Osteoblast (primary cell): ENCODE measurements at regions not wholly inside any gene's neighbourhood (a gene's known extent, or its start where the extent isn't known, plus 50 kb on each side); places are given as distances from the start of the nearest gene placed in this dataset.

Source experiments
- DNase-seq: peaks from one replicate; pipeline ENCODE4 v3.0.0; 2011; ENCODE audit warnings: low spot score, mixed read lengths; ENCODE audit not compliant: insufficient read length; ENCODE audit errors: missing footprints
- H2AFZ ChIP-seq: 2 replicates; pipeline ENCODE4 v1.6.0; 2011; ENCODE audit warnings: mild to moderate bottlenecking, low read length
- H3K27ac ChIP-seq: 2 replicates; pipeline ENCODE4 v1.5.1; 2011; ENCODE audit warnings: mild to moderate bottlenecking, low read depth, low read length, moderate library complexity
- H3K27me3 ChIP-seq: 2 replicates; pipeline ENCODE4 v1.6.0; 2012; ENCODE audit warnings: mild to moderate bottlenecking, control low read depth, inconsistent platforms, low read length, moderate library complexity; ENCODE audit not compliant: insufficient read depth
- H3K36me3 ChIP-seq: 2 replicates; pipeline ENCODE4 v1.5.1; 2011; ENCODE audit warnings: mild to moderate bottlenecking, low read length, control low read depth, moderate library complexity; ENCODE audit not compliant: insufficient read depth
- H3K4me1 ChIP-seq: 2 replicates; pipeline ENCODE4 v1.5.1; 2011; ENCODE audit warnings: mild to moderate bottlenecking, low read length, control low read depth, moderate library complexity; ENCODE audit not compliant: insufficient read depth
- H3K4me2 ChIP-seq: 2 replicates; pipeline ENCODE4 v1.6.0; 2011; ENCODE audit warnings: mild to moderate bottlenecking, low read length; ENCODE audit not compliant: insufficient read depth
- H3K4me3 ChIP-seq: fragments of 200-600 bp; sonication (generic); 3 replicates; pipeline ENCODE4 v1.5.1; 2012; ENCODE audit warnings: mild to moderate bottlenecking, low read length, inconsistent platforms; ENCODE audit not compliant: insufficient read depth
- H3K79me2 ChIP-seq: 2 replicates; pipeline ENCODE4 v1.6.0; 2012; ENCODE audit warnings: mild to moderate bottlenecking, low read length, control low read depth, inconsistent platforms; ENCODE audit not compliant: insufficient read depth
- H3K9me3 ChIP-seq: 2 replicates; pipeline ENCODE4 v1.5.1; 2011; ENCODE audit warnings: low read depth, low read length, control low read depth
- H4K20me1 ChIP-seq: 2 replicates; pipeline ENCODE4 v1.6.0; 2012; ENCODE audit warnings: mild to moderate bottlenecking, low read length, control low read depth; ENCODE audit not compliant: insufficient read depth
- TF ChIP-seq, protein P1 (sequence below): IDR thresholded peaks from 2 replicates; pipeline ENCODE4 v1.5.1; 2011; ENCODE audit warnings: mild to moderate bottlenecking, low read depth, low read length, moderate library complexity; ENCODE audit errors: extremely low read depth

DNA sequence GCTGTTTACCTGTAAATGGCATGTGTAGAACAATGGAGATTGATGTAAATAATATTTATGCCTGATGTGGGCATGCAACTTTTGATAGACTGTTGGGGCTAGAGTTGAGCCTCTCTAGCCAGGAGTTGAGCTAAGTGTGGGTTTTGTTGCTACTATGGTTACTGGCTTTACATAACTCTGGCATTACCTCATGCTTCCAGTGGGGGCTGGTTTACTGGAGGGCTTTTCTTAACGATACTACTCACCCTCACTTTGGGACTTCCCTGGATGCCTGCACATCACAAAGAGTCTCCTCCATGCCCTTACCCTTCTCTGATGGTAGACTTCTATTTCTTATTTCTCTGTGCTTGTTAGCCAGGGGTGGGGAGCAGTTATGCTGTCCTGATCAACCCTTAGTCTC lies 524.6 kb upstream of the CDH4 start:
- TF ChIP-seq, protein P1, sequence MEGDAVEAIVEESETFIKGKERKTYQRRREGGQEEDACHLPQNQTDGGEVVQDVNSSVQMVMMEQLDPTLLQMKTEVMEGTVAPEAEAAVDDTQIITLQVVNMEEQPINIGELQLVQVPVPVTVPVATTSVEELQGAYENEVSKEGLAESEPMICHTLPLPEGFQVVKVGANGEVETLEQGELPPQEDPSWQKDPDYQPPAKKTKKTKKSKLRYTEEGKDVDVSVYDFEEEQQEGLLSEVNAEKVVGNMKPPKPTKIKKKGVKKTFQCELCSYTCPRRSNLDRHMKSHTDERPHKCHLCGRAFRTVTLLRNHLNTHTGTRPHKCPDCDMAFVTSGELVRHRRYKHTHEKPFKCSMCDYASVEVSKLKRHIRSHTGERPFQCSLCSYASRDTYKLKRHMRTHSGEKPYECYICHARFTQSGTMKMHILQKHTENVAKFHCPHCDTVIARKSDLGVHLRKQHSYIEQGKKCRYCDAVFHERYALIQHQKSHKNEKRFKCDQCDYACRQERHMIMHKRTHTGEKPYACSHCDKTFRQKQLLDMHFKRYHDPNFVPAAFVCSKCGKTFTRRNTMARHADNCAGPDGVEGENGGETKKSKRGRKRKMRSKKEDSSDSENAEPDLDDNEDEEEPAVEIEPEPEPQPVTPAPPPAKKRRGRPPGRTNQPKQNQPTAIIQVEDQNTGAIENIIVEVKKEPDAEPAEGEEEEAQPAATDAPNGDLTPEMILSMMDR, result no peak

DNA sequence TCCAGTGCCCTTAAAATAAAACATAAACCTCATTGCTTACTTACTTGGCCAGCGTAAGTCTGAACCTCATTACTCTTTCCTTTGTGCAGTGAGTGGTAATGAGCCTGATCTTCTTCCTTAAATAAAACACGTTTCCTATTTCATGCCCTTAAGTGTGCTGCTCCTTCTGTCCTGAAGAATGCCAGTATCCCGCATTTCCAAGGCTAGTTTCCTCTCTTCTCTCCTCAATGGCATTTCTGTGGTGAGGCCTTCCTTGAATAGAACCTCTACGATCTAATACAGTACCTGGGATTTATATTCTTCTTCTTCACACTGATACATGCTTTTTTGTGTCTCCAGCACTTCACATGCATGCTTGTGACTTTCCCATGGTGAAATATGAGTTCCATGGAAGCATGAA lies 523.4 kb upstream of the CDH4 start:
- DNase-seq, result no peak
- Histone ChIP-seq H3K9me3 (peaks cover 6% of the 10 kb centered on the region), H3K4me2 (no peak overlapping the region), H3K27ac (no peak overlapping the region), H3K36me3 (no peaks in the 10 kb centered on the region), H3K4me1 (no peaks in the 10 kb centered on the region), H3K27me3 (no peaks in the 10 kb centered on the region), H3K4me3 (no peak overlapping the region), H3K79me2 (no peaks in the 10 kb centered on the region), H2AFZ (no peak overlapping the region), H4K20me1 (no peaks in the 10 kb centered on the region)
- TF ChIP-seq, protein P1, result no peak

More for the DNA sequence above, 524.6 kb upstream of the CDH4 start:
- Histone ChIP-seq H3K27me3 (no peaks in the 10 kb centered on the region), H3K4me2 (no peak overlapping the region), H2AFZ (no peak overlapping the region), H3K9me3 (peaks cover 6% of the 10 kb centered on the region), H4K20me1 (no peaks in the 10 kb centered on the region), H3K79me2 (no peaks in the 10 kb centered on the region), H3K27ac (no peak overlapping the region), H3K4me3 (no peak overlapping the region), H3K4me1 (no peaks in the 10 kb centered on the region), H3K36me3 (no peaks in the 10 kb centered on the region)
- no peak for DNase-seq

DNA sequence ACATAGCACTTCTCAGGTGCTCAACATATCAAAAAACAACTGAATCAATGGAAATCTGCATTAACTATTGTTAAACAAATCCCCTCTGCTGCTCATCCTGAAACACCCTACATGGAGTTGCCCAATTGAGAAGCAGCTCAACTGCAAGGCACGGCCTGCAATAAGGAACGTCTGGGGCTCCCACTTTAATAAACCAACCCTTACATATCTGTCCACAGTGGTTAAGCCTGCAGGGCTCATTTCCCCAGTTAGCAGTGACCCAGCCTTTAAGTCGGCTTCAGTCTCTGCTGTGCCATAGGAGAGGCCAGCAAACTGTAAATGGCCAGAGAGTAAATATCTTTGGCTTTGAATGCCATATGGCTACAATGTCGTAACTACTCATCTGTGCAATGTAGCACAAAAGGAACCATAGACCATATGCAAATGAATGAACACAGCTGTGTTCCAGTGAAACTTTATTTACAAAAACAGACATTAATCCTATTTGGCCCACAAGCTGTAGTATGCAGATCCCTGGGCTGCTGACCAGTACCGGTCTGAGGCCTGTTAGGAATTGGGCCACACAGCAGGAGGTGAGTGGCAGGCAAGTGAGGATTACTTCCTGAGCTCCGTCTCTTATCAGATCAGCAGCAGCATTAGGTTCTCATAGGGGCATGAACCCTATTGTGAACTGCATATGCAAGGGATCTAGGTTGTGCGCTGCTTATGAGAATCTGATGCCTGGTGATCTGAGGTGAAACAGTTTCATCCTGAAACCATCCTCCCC lies 522.7 kb upstream of the CDH4 start:
- H3K27me3 ChIP-seq, result no peaks in the 10 kb centered on the region
- no peak overlapping the region for H3K27ac ChIP-seq
- no peaks in the 10 kb centered on the region for H4K20me1 ChIP-seq
- H2AFZ ChIP-seq, result no peak overlapping the region
- H3K9me3 ChIP-seq, result peaks cover 6% of the 10 kb centered on the region
- H3K79me2 ChIP-seq, result no peaks in the 10 kb centered on the region
- H3K36me3 ChIP-seq, result no peaks in the 10 kb centered on the region
- H3K4me1 ChIP-seq, result no peaks in the 10 kb centered on the region
- no peak for DNase-seq
- no peak overlapping the region for H3K4me3 ChIP-seq
- TF ChIP-seq, protein P1, result no peak
- H3K4me2 ChIP-seq, result no peak overlapping the region

DNA sequence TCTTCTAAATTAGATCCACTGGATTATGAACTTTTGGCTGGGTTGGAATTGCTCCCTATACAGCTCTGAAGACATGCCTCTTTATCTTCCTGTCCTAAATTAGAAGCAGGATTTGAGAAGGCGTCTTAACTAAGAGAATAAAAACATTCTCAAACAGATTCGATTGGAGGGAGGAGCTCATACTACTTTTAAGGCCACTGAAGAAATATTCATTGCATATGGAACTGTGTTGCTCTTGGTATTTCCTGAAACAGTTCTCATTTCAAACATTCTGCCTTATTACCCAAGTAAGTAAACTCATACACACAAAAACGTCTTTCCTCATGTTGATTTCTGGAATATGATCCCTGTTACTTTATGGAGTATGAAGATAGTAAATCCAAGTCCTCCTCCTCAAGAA lies 519.7 kb upstream of the CDH4 start:
- H2AFZ ChIP-seq, result no peak overlapping the region
- H3K27me3 ChIP-seq, result no peaks in the 10 kb centered on the region
- no peaks in the 10 kb centered on the region for H3K79me2 ChIP-seq
- no peak overlapping the region for H3K4me2 ChIP-seq
- no peaks in the 10 kb centered on the region for H4K20me1 ChIP-seq
- no peak overlapping the region for H3K27ac ChIP-seq
- peaks cover 6% of the 10 kb centered on the region for H3K9me3 ChIP-seq
- TF ChIP-seq, protein P1, result no peak
- H3K4me1 ChIP-seq, result no peaks in the 10 kb centered on the region
- H3K36me3 ChIP-seq, result no peaks in the 10 kb centered on the region
- no peak overlapping the region for H3K4me3 ChIP-seq
- DNase-seq, result no peak
